ENCODE measurements at regions not wholly inside any gene's neighbourhood (a gene's known extent, or its start where the extent isn't known, plus 50 kb on each side); places are given as distances from the start of the nearest gene placed in this dataset.

- no peak for TF ChIP-seq ZNF280C (tag by site-specific recombination; IDR thresholded peaks at IDR 0.05)
- no peak for TF ChIP-seq ZNF24 (tag by site-specific recombination; IDR thresholded peaks at IDR 0.05)
- TF ChIP-seq ZNF404 (tag by site-specific recombination; IDR thresholded peaks at IDR 0.05) = no peak
- TF ChIP-seq ZNF654 (tag by site-specific recombination; IDR thresholded peaks at IDR 0.05; ENCODE audit: low read depth) = no peak
- no peak for TF ChIP-seq ZEB2 (tag by site-specific recombination; IDR thresholded peaks at IDR 0.05)
- TF ChIP-seq ZNF707 (tag by site-specific recombination; IDR thresholded peaks at IDR 0.05) = no peak
Measured at GRCh38 chr21:14706712-14707510, 160.8 kb upstream of the SAMSN1 start (continued).

DNA sequence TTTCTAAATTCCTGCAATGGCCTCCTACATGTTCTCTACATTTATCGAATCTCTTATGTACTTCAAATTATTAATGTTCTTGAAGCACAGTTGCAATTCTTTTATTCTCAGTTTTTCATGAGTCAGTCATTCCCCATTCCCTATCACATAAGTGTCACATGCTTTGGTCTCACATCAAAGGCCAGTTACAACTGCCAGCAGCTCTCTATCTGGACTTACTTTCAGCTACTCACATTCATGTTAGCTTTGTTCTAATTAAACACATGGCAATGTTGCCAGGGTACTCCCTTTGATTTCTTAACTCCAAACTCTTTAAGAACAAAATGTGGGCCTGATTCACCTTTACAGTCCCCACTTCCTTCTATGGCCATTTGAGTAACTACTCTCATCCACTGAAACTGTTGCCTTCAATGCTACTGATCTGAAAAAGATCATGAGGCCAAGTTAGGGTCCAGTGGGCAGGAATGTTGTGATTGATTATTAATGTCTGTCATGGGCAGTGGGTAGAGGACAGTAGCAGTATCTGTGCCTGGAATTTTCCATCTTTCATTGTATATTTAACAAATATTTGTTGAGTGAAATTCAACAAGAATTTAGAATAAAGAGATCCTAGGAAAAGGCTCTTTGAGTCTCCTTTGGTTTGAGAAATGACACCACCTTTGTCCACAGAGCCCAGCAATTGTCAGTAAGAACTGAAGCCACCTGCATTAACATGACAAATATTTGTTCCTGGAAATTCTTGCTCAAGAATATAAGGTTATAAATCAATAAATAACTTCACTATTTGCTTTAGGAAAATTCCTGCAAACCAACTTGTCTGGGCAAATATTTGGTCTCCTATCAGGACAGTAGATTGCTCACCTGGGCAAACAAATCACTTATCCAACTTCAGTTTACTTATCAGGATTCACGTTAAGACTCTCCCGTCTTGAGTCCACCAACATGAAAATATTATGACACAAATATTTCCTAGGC, 153.6 kb upstream of the SAMSN1 start:
- ChIA-PET POLR2A (no interaction called here), CTCF (no interaction called here)
- Histone ChIP-seq H3K4me3 (ENCODE audit: low read depth, low read length) (no peak overlapping the region), H3K36me3 (ENCODE audit: control insufficient read depth in 2 of 2, insufficient read depth in 1 of 2, low read length in 2 of 2) (no peaks in the 10 kb centered on the region), H3K4me1 (ENCODE audit: control insufficient read depth, insufficient read depth, low read length) (no peaks in the 10 kb centered on the region; the same call in 1 of the 2 replicates), H3K9me3 (ENCODE audit: control insufficient read depth, insufficient read depth, low read depth, low read length) (no peaks in the 10 kb centered on the region), H3K27ac (ENCODE audit: extremely low read depth, low read depth, low read length) (no peak overlapping the region)
- TF ChIP-seq ZFP69B (tag by site-specific recombination; IDR thresholded peaks at IDR 0.05) (no peak), ZNF202 (tag by site-specific recombination; IDR thresholded peaks at IDR 0.05; ENCODE audit: borderline replicate concordance) (no peak), ZNF37A (tag by site-specific recombination; IDR thresholded peaks at IDR 0.05) (no peak), ZNF654 (tag by site-specific recombination; IDR thresholded peaks at IDR 0.05; ENCODE audit: low read depth) (no peak), ZNF621 (tag by site-specific recombination; IDR thresholded peaks at IDR 0.05) (no peak), ZNF148 (tag by site-specific recombination; IDR thresholded peaks at IDR 0.05; ENCODE audit: borderline replicate concordance) (no peak)
- TF ChIP-seq, protein P1, sequence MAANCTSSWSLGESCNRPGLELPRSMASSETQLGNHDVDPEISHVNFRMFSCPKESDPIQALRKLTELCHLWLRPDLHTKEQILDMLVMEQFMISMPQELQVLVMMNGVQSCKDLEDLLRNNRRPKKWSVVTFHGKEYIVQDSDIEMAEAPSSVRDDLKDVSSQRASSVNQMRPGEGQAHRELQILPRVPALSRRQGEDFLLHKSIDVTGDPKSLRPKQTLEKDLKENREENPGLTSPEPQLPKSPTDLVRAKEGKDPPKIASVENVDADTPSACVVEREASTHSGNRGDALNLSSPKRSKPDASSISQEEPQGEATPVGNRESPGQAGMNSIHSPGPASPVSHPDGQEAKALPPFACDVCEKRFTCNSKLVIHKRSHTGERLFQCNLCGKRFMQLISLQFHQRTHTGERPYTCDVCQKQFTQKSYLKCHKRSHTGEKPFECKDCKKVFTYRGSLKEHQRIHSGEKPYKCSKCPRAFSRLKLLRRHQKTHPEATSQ (tag by site-specific recombination; IDR thresholded peaks at IDR 0.05) = no peak

DNA sequence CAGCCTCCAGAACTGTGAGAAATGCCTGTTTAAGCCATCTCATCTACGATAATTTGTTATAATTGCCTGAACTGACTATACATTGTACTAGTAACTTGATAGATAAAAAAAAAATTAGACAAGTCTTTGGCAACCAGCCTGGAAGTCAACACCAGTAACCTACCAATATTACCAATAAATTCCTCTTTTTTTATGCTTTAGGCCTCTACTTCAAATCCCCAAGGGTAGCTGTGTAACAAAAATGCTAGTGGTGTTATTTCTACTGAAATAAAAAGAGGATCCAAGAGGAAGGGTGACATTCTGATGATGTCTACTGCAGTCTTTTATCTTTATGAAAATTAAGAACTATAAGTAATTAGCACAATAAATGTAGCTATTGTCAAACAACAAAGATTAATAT, 151.7 kb upstream of the SAMSN1 start:
- TF ChIP-seq ZNF10 (tag by site-specific recombination; IDR thresholded peaks at IDR 0.05) (no peak), ZFP69B (tag by site-specific recombination; IDR thresholded peaks at IDR 0.05) (no peak), ZNF24 (tag by site-specific recombination; IDR thresholded peaks at IDR 0.05) (no peak), ZFP37 (tag by site-specific recombination; IDR thresholded peaks at IDR 0.05) (no peak), KLF8 (tag by site-specific recombination; IDR thresholded peaks at IDR 0.05) (no peak), ZNF830 (tag by site-specific recombination; IDR thresholded peaks at IDR 0.05; ENCODE audit: low read depth) (no peak), ZNF692 (tag by site-specific recombination; IDR thresholded peaks at IDR 0.05) (no peak)
- TF ChIP-seq, protein P2, sequence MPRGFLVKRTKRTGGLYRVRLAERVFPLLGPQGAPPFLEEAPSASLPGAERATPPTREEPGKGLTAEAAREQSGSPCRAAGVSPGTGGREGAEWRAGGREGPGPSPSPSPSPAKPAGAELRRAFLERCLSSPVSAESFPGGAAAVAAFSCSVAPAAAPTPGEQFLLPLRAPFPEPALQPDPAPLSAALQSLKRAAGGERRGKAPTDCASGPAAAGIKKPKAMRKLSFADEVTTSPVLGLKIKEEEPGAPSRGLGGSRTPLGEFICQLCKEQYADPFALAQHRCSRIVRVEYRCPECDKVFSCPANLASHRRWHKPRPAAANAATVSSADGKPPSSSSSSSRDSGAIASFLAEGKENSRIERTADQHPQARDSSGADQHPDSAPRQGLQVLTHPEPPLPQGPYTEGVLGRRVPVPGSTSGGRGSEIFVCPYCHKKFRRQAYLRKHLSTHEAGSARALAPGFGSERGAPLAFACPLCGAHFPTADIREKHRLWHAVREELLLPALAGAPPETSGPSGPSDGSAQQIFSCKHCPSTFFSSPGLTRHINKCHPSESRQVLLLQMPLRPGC (tag by site-specific recombination; IDR thresholded peaks at IDR 0.05) = no peak
- H3K4me1 ChIP-seq (ENCODE audit: control insufficient read depth, insufficient read depth, low read length) = no peaks in the 10 kb centered on the region; the same call in 1 of the 2 replicates
- H3K4me3 ChIP-seq (ENCODE audit: low read depth, low read length) = no peak overlapping the region
- ChIA-PET POLR2A (no interaction called here), CTCF (interaction anchor here (0.7 to 1.2 kb wide), 3 partner anchors 14 to 21 kb away, joined by 3 to 5 read pairs (median 3); no protein-coding TSS in a partner anchor)
- no peaks in the 10 kb centered on the region for H3K9me3 ChIP-seq (ENCODE audit: control insufficient read depth, insufficient read depth, low read depth, low read length)
- H3K36me3 ChIP-seq (ENCODE audit: control insufficient read depth in 2 of 2, insufficient read depth in 1 of 2, low read length in 2 of 2) = no peaks in the 10 kb centered on the region
- no peak overlapping the region for H3K27ac ChIP-seq (ENCODE audit: extremely low read depth, low read depth, low read length)
